Esophagus (tissue), 2 donors: ENCODE measurements at regions not wholly inside any gene's neighbourhood (a gene's known extent, or its start where the extent isn't known, plus 50 kb on each side); places are given as distances from the start of the nearest gene placed in this dataset.
"Not testable (repeated sequence)": the region's sequence is repeated elsewhere in the genome, so short reads cannot be mapped to it uniquely, and the experiment has no call there.

Source experiments
- H3K27ac ChIP-seq, 2 donors: one replicate each; pipeline ENCODE4 v1.5.1; 2013; ENCODE audit warnings: low read depth in 2 of 2, mild to moderate bottlenecking in 2 of 2, inconsistent platforms in 1 of 2, low read length in 1 of 2, moderate library complexity in 1 of 2
- H3K27me3 ChIP-seq, 2 donors: one replicate each; pipeline ENCODE4 v1.6.1; 2013; ENCODE audit warnings: low read length in 2 of 2, control low read depth in 1 of 2, mild to moderate bottlenecking in 1 of 2; ENCODE audit not compliant: insufficient read depth in 2 of 2, control insufficient read depth in 1 of 2
- H3K36me3 ChIP-seq, 2 donors: one replicate each; pipeline ENCODE4 v1.6.1; 2013; ENCODE audit warnings: low read length in 1 of 2; ENCODE audit not compliant: control insufficient read depth in 2 of 2, insufficient read depth in 2 of 2
- H3K4me1 ChIP-seq, 2 donors: one replicate each; pipeline ENCODE4 v1.6.1; 2013; ENCODE audit warnings: low read length in 1 of 2; ENCODE audit not compliant: control insufficient read depth in 2 of 2, insufficient read depth in 2 of 2
- H3K4me3 ChIP-seq, 2 donors: one replicate each; pipeline ENCODE4 v1.5.1; 2013; ENCODE audit warnings: low read length in 2 of 2, mild to moderate bottlenecking in 2 of 2, low read depth in 1 of 2, moderate library complexity in 1 of 2
- H3K9me3 ChIP-seq, 2 donors: one replicate each; pipeline ENCODE4 v1.6.1; 2013; ENCODE audit warnings: mild to moderate bottlenecking in 2 of 2, low read depth in 1 of 2, low read length in 1 of 2, moderate library complexity in 1 of 2; ENCODE audit not compliant: control insufficient read depth in 2 of 2, insufficient read depth in 1 of 2
- WGBS, 2 donors: extraction: QIAGEN DNeasy Blood & Tissue Kit; methylation state at CpG; one replicate each; pipeline ENCODE4 v1.1.7; 2013; 5-methylcytosine and 5-hydroxymethylcytosine counted together
- donor health status: healthy with polysubstance abuse.
- donor health status: Bipolar disorder and iron deficiency.

GRCh38 chr4:187714957-187715356, 280.6 kb upstream of the ZFP42 start:
- Histone ChIP-seq H3K4me1 (no peaks in the 10 kb centered on the region), H3K27ac (no peak overlapping the region), H3K9me3 (no peaks in the 10 kb centered on the region), H3K36me3 (no peaks in the 10 kb centered on the region), H3K27me3 (no peaks in the 10 kb centered on the region), H3K4me3 (no peak overlapping the region)
- WGBS, 2 donors, result 86 to 92% methylated on average over 5 of the region's 5 CpGs

GRCh38 chr4:187715466-187715865, 280.1 kb upstream of the ZFP42 start:
- no peak overlapping the region for H3K27ac ChIP-seq
- H3K36me3 ChIP-seq, result no peaks in the 10 kb centered on the region
- H3K4me3 ChIP-seq, result no peak overlapping the region
- H3K9me3 ChIP-seq, result no peaks in the 10 kb centered on the region
- H3K4me1 ChIP-seq, result no peaks in the 10 kb centered on the region
- H3K27me3 ChIP-seq, result no peaks in the 10 kb centered on the region

- WGBS, 2 donors, result 61 to 66% methylated on average over 5 of the region's 5 CpGs
- Histone ChIP-seq H3K4me1 (no peaks in the 10 kb centered on the region), H3K27ac (no peak overlapping the region), H3K9me3 (no peaks in the 10 kb centered on the region), H3K27me3 (no peaks in the 10 kb centered on the region), H3K4me3 (no peak overlapping the region), H3K36me3 (no peaks in the 10 kb centered on the region)
These were observed 271.1 kb upstream of the ZFP42 start for GRCh38 chr4:187724456-187724855.

GRCh38 chr4:187726485-187726884, 269.1 kb upstream of the ZFP42 start:
- H3K4me3 ChIP-seq, result no peak overlapping the region
- no peaks in the 10 kb centered on the region for H3K27me3 ChIP-seq
- no peaks in the 10 kb centered on the region for H3K36me3 ChIP-seq
- H3K27ac ChIP-seq, result no peak overlapping the region
- no peaks in the 10 kb centered on the region for H3K9me3 ChIP-seq
- WGBS, 2 donors, result 87% methylated on average over 6 of the region's 6 CpGs
- H3K4me1 ChIP-seq, result no peaks in the 10 kb centered on the region

GRCh38 chr4:187732524-187732923, 263.0 kb upstream of the ZFP42 start:
- H3K36me3 ChIP-seq, result no peaks in the 10 kb centered on the region
- 74 to 81% methylated on average over 3 of the region's 3 CpGs for WGBS, 2 donors
- no peaks in the 10 kb centered on the region for H3K4me1 ChIP-seq
- H3K27ac ChIP-seq, result no peak overlapping the region
- H3K27me3 ChIP-seq, result no peaks in the 10 kb centered on the region
- H3K9me3 ChIP-seq, result no peaks in the 10 kb centered on the region
- no peak overlapping the region for H3K4me3 ChIP-seq

- no peak overlapping the region for H3K27ac ChIP-seq
- no peaks in the 10 kb centered on the region for H3K36me3 ChIP-seq
- H3K4me1 ChIP-seq, result no peaks in the 10 kb centered on the region
- no peak overlapping the region for H3K4me3 ChIP-seq
- 91 to 97% methylated on average over 1 of the region's 1 CpG for WGBS, 2 donors
- H3K9me3 ChIP-seq, result peaks cover 5 to 7% of the 10 kb centered on the region in 2 donors
- H3K27me3 ChIP-seq, result no peaks in the 10 kb centered on the region
These were observed 255.8 kb upstream of the ZFP42 start for GRCh38 chr4:187739771-187740170.

GRCh38 chr4:187744911-187745310, 250.7 kb upstream of the ZFP42 start:
- Histone ChIP-seq H3K27me3 (no peaks in the 10 kb centered on the region), H3K4me3 (no peak overlapping the region), H3K9me3 (no peaks in the 10 kb centered on the region), H3K4me1 (no peaks in the 10 kb centered on the region), H3K36me3 (no peaks in the 10 kb centered on the region), H3K27ac (no peak overlapping the region)
- 88 to 93% methylated on average over 10 of the region's 10 CpGs for WGBS, 2 donors

GRCh38 chr4:187750652-187751051, 244.9 kb upstream of the ZFP42 start:
- WGBS, 2 donors, result 80 to 86% methylated on average over 1 of the region's 1 CpG
- not testable (repeated sequence) for H3K4me1 ChIP-seq, H3K27ac ChIP-seq

GRCh38 chr4:187767158-187767557, 228.4 kb upstream of the ZFP42 start:
- no peaks in the 10 kb centered on the region for H3K4me1 ChIP-seq
- no peak overlapping the region for H3K27ac ChIP-seq
- no peak overlapping the region for H3K4me3 ChIP-seq
- no peaks in the 10 kb centered on the region for H3K36me3 ChIP-seq
- 45 to 57% methylated on average over 3 of the region's 3 CpGs for WGBS, 2 donors
- no peaks in the 10 kb centered on the region for H3K27me3 ChIP-seq
- H3K9me3 ChIP-seq, result no peaks in the 10 kb centered on the region

More at GRCh38 chr4:187750652-187751051, 244.9 kb upstream of the ZFP42 start:
- not testable (repeated sequence) for H3K4me3 ChIP-seq, H3K36me3 ChIP-seq, H3K27me3 ChIP-seq, H3K9me3 ChIP-seq

GRCh38 chr4:187767687-187768086, 227.9 kb upstream of the ZFP42 start:
- Histone ChIP-seq H3K4me3 (no peak overlapping the region), H3K27ac (no peak overlapping the region), H3K9me3 (no peaks in the 10 kb centered on the region), H3K36me3 (no peaks in the 10 kb centered on the region), H3K4me1 (no peaks in the 10 kb centered on the region), H3K27me3 (no peaks in the 10 kb centered on the region)
